ENCODE measurements at regions not wholly inside any gene's neighbourhood (a gene's known extent, or its start where the extent isn't known, plus 50 kb on each side); places are given as distances from the start of the nearest gene placed in this dataset.

- no peak for DNase-seq
Observed at GRCh38 chr16:6356911-6357310, 975.7 kb upstream of the RBFOX1 start.

GRCh38 chr16:6349725-6350124 is 982.9 kb upstream of the RBFOX1 start:
- no peak for DNase-seq

GRCh38 chr16:6345090-6345489 is 987.6 kb upstream of the RBFOX1 start:
- DNase-seq = no peak

- DNase-seq = no peak
Observed at GRCh38 chr16:6343157-6343556, 989.5 kb upstream of the RBFOX1 start.

GRCh38 chr16:6341981-6342380 is 990.7 kb upstream of the RBFOX1 start:
- DNase-seq = no peak

GRCh38 chr16:6335072-6335471 is 997.6 kb upstream of the RBFOX1 start:
- DNase-seq = no peak

- no peak for DNase-seq
Observed at GRCh38 chr16:6331770-6332169, 1000.9 kb upstream of the RBFOX1 start.

- DNase-seq = no peak
Observed at GRCh38 chr16:6317934-6318333, 1014.7 kb upstream of the RBFOX1 start.

GRCh38 chr16:6309271-6309670 is 1023.4 kb upstream of the RBFOX1 start:
- DNase-seq = no peak

GRCh38 chr16:6308176-6308575 is 1024.5 kb upstream of the RBFOX1 start:
- no peak for DNase-seq

GRCh38 chr16:6300523-6300922 is 1032.1 kb upstream of the RBFOX1 start:
- no peak for DNase-seq

- DNase-seq = no peak
Observed at GRCh38 chr16:6297666-6298410, 1034.8 kb upstream of the RBFOX1 start.

GRCh38 chr16:6286176-6286575 is 1046.5 kb upstream of the RBFOX1 start:
- no peak for DNase-seq

GRCh38 chr16:6284731-6285130 is 1047.9 kb upstream of the RBFOX1 start:
- DNase-seq = no peak

GRCh38 chr16:6281994-6282393 is 1050.7 kb upstream of the RBFOX1 start:
- DNase-seq = no peak

- no peak for DNase-seq
Observed at GRCh38 chr16:6281274-6281673, 1051.4 kb upstream of the RBFOX1 start.

- no peak for DNase-seq
Observed at GRCh38 chr16:6280055-6280454, 1052.6 kb upstream of the RBFOX1 start.

- no peak for DNase-seq
Observed at GRCh38 chr16:6279286-6279685, 1053.4 kb upstream of the RBFOX1 start.

GRCh38 chr16:6274351-6274750 is 1058.3 kb upstream of the RBFOX1 start:
- DNase-seq = no peak

GRCh38 chr16:6267682-6268081 is 1065.0 kb upstream of the RBFOX1 start:
- no peak for DNase-seq

GRCh38 chr16:6266703-6267102 is 1065.9 kb upstream of the RBFOX1 start:
- DNase-seq = no peak

- no peak for DNase-seq
Observed at GRCh38 chr16:6265968-6266367, 1066.7 kb upstream of the RBFOX1 start.

- DNase-seq = no peak
Observed at GRCh38 chr16:6258056-6258455, 1074.6 kb upstream of the RBFOX1 start.

- no peak for DNase-seq
Observed at GRCh38 chr16:6252541-6252940, 1080.1 kb upstream of the RBFOX1 start.

GRCh38 chr16:6250511-6250910 is 1082.1 kb upstream of the RBFOX1 start:
- no peak for DNase-seq

Measured in stimulated activated CD4-positive, alpha-beta T cell treated with anti-CD3 and anti-CD28 coated beads, Interleukin-4, amount 100 ng/mL, for 4 hours (primary cell).